ENCODE measurements at regions not wholly inside any gene's neighbourhood (a gene's known extent, or its start where the extent isn't known, plus 50 kb on each side); places are given as distances from the start of the nearest gene placed in this dataset.

GRCh38 chr3:182226995-182227394 is 515.3 kb downstream of the SOX2 start:
- no peak overlapping the region for H3K4me3 ChIP-seq (ENCODE audit: control insufficient read depth, low read depth, low read length)
- DNase-seq (ENCODE audit: low read depth): no peak
- TF ChIP-seq, protein P1, sequence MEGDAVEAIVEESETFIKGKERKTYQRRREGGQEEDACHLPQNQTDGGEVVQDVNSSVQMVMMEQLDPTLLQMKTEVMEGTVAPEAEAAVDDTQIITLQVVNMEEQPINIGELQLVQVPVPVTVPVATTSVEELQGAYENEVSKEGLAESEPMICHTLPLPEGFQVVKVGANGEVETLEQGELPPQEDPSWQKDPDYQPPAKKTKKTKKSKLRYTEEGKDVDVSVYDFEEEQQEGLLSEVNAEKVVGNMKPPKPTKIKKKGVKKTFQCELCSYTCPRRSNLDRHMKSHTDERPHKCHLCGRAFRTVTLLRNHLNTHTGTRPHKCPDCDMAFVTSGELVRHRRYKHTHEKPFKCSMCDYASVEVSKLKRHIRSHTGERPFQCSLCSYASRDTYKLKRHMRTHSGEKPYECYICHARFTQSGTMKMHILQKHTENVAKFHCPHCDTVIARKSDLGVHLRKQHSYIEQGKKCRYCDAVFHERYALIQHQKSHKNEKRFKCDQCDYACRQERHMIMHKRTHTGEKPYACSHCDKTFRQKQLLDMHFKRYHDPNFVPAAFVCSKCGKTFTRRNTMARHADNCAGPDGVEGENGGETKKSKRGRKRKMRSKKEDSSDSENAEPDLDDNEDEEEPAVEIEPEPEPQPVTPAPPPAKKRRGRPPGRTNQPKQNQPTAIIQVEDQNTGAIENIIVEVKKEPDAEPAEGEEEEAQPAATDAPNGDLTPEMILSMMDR (conservative IDR thresholded peaks at IDR 0.05; ENCODE audit: control insufficient read depth, insufficient read depth, low read depth, low read length): no peak

- TF ChIP-seq, protein P1 (conservative IDR thresholded peaks at IDR 0.05; ENCODE audit: control insufficient read depth, insufficient read depth, low read depth, low read length): no peak
- H3K4me3 ChIP-seq (ENCODE audit: control insufficient read depth, low read depth, low read length): no peak overlapping the region
- DNase-seq (ENCODE audit: low read depth): no peak
These were observed 521.7 kb downstream of the SOX2 start for GRCh38 chr3:182233405-182233804.

DNA sequence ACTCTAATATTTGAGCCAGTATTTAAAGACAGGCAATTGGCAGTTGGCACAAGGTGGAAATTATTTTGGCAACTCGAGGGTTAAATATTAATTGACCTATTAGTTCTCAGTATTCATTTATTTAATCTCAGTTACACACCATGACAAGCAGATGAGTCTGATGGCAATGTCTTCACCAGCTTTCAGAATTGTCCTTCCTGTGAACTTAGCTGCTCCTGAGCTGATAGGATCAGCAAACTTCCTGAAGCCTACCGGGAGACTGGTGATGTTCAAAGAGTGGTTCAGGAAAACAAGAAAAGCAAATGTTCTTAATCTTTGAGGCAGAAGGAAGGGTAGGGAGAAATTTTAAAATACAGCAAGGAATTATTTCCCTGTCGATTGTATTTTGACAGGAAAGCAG is 522.2 kb downstream of the SOX2 start:
- TF ChIP-seq, protein P1 (conservative IDR thresholded peaks at IDR 0.05; ENCODE audit: control insufficient read depth, insufficient read depth, low read depth, low read length): no peak
- H3K4me3 ChIP-seq (ENCODE audit: control insufficient read depth, low read depth, low read length): no peak overlapping the region

GRCh38 chr3:182234881-182235280 is 523.2 kb downstream of the SOX2 start:
- H3K4me3 ChIP-seq (ENCODE audit: control insufficient read depth, low read depth, low read length): no peak overlapping the region
- TF ChIP-seq, protein P1 (conservative IDR thresholded peaks at IDR 0.05; ENCODE audit: control insufficient read depth, insufficient read depth, low read depth, low read length): no peak
- peak; percentile 25 for DNase-seq (ENCODE audit: low read depth)

More for the DNA sequence above, 522.2 kb downstream of the SOX2 start:
- no peak for DNase-seq (ENCODE audit: low read depth)

GRCh38 chr3:182235504-182235903 is 523.8 kb downstream of the SOX2 start:
- no peak overlapping the region for H3K4me3 ChIP-seq (ENCODE audit: control insufficient read depth, low read depth, low read length)
- TF ChIP-seq, protein P1 (conservative IDR thresholded peaks at IDR 0.05; ENCODE audit: control insufficient read depth, insufficient read depth, low read depth, low read length): no peak
- no peak for DNase-seq (ENCODE audit: low read depth)

- TF ChIP-seq, protein P1 (conservative IDR thresholded peaks at IDR 0.05; ENCODE audit: control insufficient read depth, insufficient read depth, low read depth, low read length): no peak
These were observed 526.4 kb downstream of the SOX2 start for GRCh38 chr3:182238126-182238525.

DNA sequence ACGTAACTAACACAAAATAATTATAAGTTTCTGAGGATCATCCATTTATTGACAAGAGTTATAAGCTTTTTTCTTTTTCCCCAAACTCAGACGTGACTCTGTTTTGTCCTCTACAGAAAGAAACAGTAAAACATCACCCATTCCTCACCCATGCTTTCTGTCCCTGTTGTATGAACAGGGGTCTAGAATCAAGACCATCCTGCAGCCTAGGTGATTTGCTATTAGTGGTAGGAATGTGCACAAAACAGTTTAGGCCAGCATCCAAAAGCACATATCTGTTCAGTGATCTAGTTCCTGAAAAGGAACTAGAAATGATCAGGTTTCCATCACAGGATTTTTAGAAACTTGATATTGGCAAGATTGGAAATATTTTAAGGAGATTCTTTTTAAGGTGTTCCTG is 527.6 kb downstream of the SOX2 start:
- no peak overlapping the region for H3K4me3 ChIP-seq (ENCODE audit: control insufficient read depth, low read depth, low read length)
- TF ChIP-seq, protein P1 (conservative IDR thresholded peaks at IDR 0.05; ENCODE audit: control insufficient read depth, insufficient read depth, low read depth, low read length): no peak
- DNase-seq (ENCODE audit: low read depth): no peak

More at GRCh38 chr3:182238126-182238525, 526.4 kb downstream of the SOX2 start:
- no peak overlapping the region for H3K4me3 ChIP-seq (ENCODE audit: control insufficient read depth, low read depth, low read length)
- DNase-seq (ENCODE audit: low read depth): no peak

Data from fibroblast of mammary gland (primary cell).